H9 (cell line): ENCODE measurements at regions not wholly inside any gene's neighbourhood (a gene's known extent, or its start where the extent isn't known, plus 50 kb on each side); places are given as distances from the start of the nearest gene placed in this dataset.

ENCODE experiments used
- DNase-seq: peaks from one replicate; pipeline ENCODE4 v3.0.0-alpha.2; 2017
- H2AFZ ChIP-seq: one replicate; pipeline ENCODE4 v1.6.1; 2013; ENCODE audit warnings: mild to moderate bottlenecking, low read length, control low read depth, moderate library complexity
- H2AK5ac ChIP-seq: 2 replicates; pipeline ENCODE4 v1.6.1; 2013; ENCODE audit warnings: low read length, control low read depth, mixed read lengths; ENCODE audit not compliant: insufficient read length
- H2BK120ac ChIP-seq: one replicate; pipeline ENCODE4 v1.6.1; 2013; ENCODE audit warnings: low read depth, mild to moderate bottlenecking, low read length, control low read depth, inconsistent platforms; ENCODE audit not compliant: poor library complexity, severe bottlenecking
- H2BK12ac ChIP-seq: 2 replicates; pipeline ENCODE4 v1.6.1; 2013; ENCODE audit warnings: low read length, control low read depth, mixed read lengths, low read depth; ENCODE audit not compliant: insufficient read length
- H2BK15ac ChIP-seq: 2 replicates; pipeline ENCODE4 v1.6.1; 2013; ENCODE audit warnings: low read depth, low read length, control low read depth
- H2BK20ac ChIP-seq: one replicate; pipeline ENCODE4 v1.6.1; 2013; ENCODE audit warnings: low read depth, mild to moderate bottlenecking, low read length, control low read depth, inconsistent platforms; ENCODE audit not compliant: poor library complexity, severe bottlenecking
- H2BK5ac ChIP-seq: 2 replicates; pipeline ENCODE4 v1.6.1; 2013; ENCODE audit warnings: low read length, control low read depth, mixed read lengths; ENCODE audit not compliant: insufficient read length
- H3K14ac ChIP-seq: 2 replicates; pipeline ENCODE4 v1.6.1; 2013; ENCODE audit warnings: low read length, control low read depth; ENCODE audit not compliant: insufficient read depth
- H3K18ac ChIP-seq: 2 replicates; pipeline ENCODE4 v1.6.1; 2013; ENCODE audit warnings: low read depth, mild to moderate bottlenecking, mixed read lengths, low read length, control low read depth; ENCODE audit not compliant: insufficient read length
- H3K23ac ChIP-seq: 2 replicates; pipeline ENCODE4 v1.6.1; 2013; ENCODE audit warnings: low read length, control low read depth, mixed read lengths, low read depth; ENCODE audit not compliant: insufficient read length
- H3K23me2 ChIP-seq: 2 replicates; pipeline ENCODE4 v1.6.1; 2013; ENCODE audit warnings: low read depth, mild to moderate bottlenecking, mixed read lengths, low read length, control low read depth; ENCODE audit not compliant: insufficient read length, poor library complexity, severe bottlenecking
- H3K27ac ChIP-seq: 2 replicates; pipeline ENCODE4 v1.5.1; 2013; ENCODE audit warnings: low read length, control low read depth, mixed read lengths, low read depth; ENCODE audit not compliant: insufficient read length
- H3K27me3 ChIP-seq: 2 replicates; pipeline ENCODE4 v1.6.1; 2013; ENCODE audit warnings: low read length, control low read depth, inconsistent platforms; ENCODE audit not compliant: insufficient read depth
- H3K4ac ChIP-seq: 2 replicates; pipeline ENCODE4 v1.6.1; 2013; ENCODE audit warnings: low read depth, mild to moderate bottlenecking, control low read depth, inconsistent platforms, low read length, moderate library complexity
- H3K4me1 ChIP-seq: 2 replicates; pipeline ENCODE4 v1.6.1; 2013; ENCODE audit warnings: low read length, control low read depth, inconsistent platforms; ENCODE audit not compliant: insufficient read depth
- H3K4me2 ChIP-seq: 2 replicates; pipeline ENCODE4 v1.6.1; 2013; ENCODE audit warnings: low read length, control low read depth, mixed read lengths; ENCODE audit not compliant: insufficient read length, insufficient read depth
- H3K56ac ChIP-seq: 2 replicates; pipeline ENCODE4 v1.6.1; 2013; ENCODE audit warnings: low read depth, mild to moderate bottlenecking, mixed read lengths, low read length, control low read depth; ENCODE audit not compliant: insufficient read length
- H3K79me1 ChIP-seq: 2 replicates; pipeline ENCODE4 v1.6.1; 2013; ENCODE audit warnings: low read depth, mild to moderate bottlenecking, moderate library complexity, low read length, control low read depth, inconsistent platforms; ENCODE audit not compliant: insufficient read depth, poor library complexity, severe bottlenecking
- H3K79me2 ChIP-seq: 2 replicates; pipeline ENCODE4 v1.6.1; 2013; ENCODE audit warnings: low read length, control low read depth, inconsistent platforms; ENCODE audit not compliant: insufficient read depth
- H3K9ac ChIP-seq: 2 replicates; pipeline ENCODE4 v1.6.1; 2013; ENCODE audit warnings: low read length, control low read depth, mixed read lengths; ENCODE audit not compliant: insufficient read length; ENCODE audit errors: extremely low read depth
- H3K9me3 ChIP-seq: one replicate; pipeline ENCODE4 v1.6.1; 2013; ENCODE audit warnings: low read depth, low read length, inconsistent platforms; ENCODE audit not compliant: control insufficient read depth
- H3T11ph ChIP-seq: one replicate; pipeline ENCODE4 v1.6.1; 2013; ENCODE audit warnings: mild to moderate bottlenecking, low read length, control low read depth, inconsistent platforms
- H4K20me1 ChIP-seq: one replicate; pipeline ENCODE4 v1.6.1; 2013; ENCODE audit not compliant: control insufficient read depth, insufficient read length, insufficient read depth
- H4K5ac ChIP-seq: 2 replicates; pipeline ENCODE4 v1.6.1; 2013; ENCODE audit warnings: low read depth, mild to moderate bottlenecking, mixed read lengths, low read length, control low read depth; ENCODE audit not compliant: insufficient read length
- H4K8ac ChIP-seq: replicated peaks from 2 replicates; pipeline ENCODE4 v1.6.1; 2013; ENCODE audit warnings: low read length, control low read depth, mixed read lengths, low read depth; ENCODE audit not compliant: insufficient read length
- H4K91ac ChIP-seq: 2 replicates; pipeline ENCODE4 v1.6.1; 2013; ENCODE audit warnings: low read depth, mild to moderate bottlenecking, moderate library complexity, mixed read lengths, low read length, control low read depth; ENCODE audit not compliant: insufficient read length
- H3K27ac Mint-ChIP-seq, 3 experiments: 2 replicates in 2 of 3; 3 replicates in 1 of 3; pipeline ENCODE4 v1.8.0; 2020 to 2021; ENCODE audit warnings: mixed read lengths in 3 of 3, mild to moderate bottlenecking in 1 of 3, moderate library complexity in 1 of 3
- H3K27me3 Mint-ChIP-seq: 2 replicates; pipeline ENCODE4 v1.8.0; 2021; ENCODE audit warnings: low read depth, mild to moderate bottlenecking, moderate library complexity, mixed read lengths
- H3K36me3 Mint-ChIP-seq, 3 experiments: 2 replicates in 2 of 3; 3 replicates in 1 of 3; pipeline ENCODE4 v1.8.0; 2020 to 2021; ENCODE audit warnings: low read depth in 3 of 3, mixed read lengths in 3 of 3; ENCODE audit not compliant: insufficient read depth in 1 of 3
- H3K4me1 Mint-ChIP-seq, 2 experiments: 2 replicates each; pipeline ENCODE4 v1.8.0; 2020; ENCODE audit warnings: mixed read lengths in 2 of 2
- H3K4me3 Mint-ChIP-seq, 2 experiments: 2 replicates in 1 of 2; 3 replicates in 1 of 2; pipeline ENCODE4 v1.8.0; 2020 to 2021; ENCODE audit warnings: mild to moderate bottlenecking in 2 of 2, mixed read lengths in 2 of 2, moderate library complexity in 1 of 2
- H3K9me3 Mint-ChIP-seq, 2 experiments: 2 replicates in 1 of 2; 3 replicates in 1 of 2; pipeline ENCODE4 v1.8.0; 2020; ENCODE audit warnings: mild to moderate bottlenecking in 2 of 2, mixed read lengths in 2 of 2, moderate library complexity in 1 of 2
- CTCF ChIP-seq: fragments of 200-600 bp; sonication (generic); conservative IDR thresholded peaks from 3 replicates; pipeline ENCODE4 v1.8.0; 2021; ENCODE audit warnings: antibody characterized with exemption, mild to moderate bottlenecking
- WGBS: extraction: QIAGEN DNeasy Blood & Tissue Kit; methylation state at CpG from one replicate; pipeline ENCODE4 v1.1.7; 2013; ENCODE audit warnings: missing lambda C conversion rate, low lambda C conversion rate, mixed read lengths; ENCODE audit not compliant: insufficient read length; ENCODE audit errors: extremely low coverage; 5-methylcytosine and 5-hydroxymethylcytosine counted together

- Mint-ChIP-seq H3K27me3 (no peaks in the 10 kb centered on the region), H3K4me3 (no peak overlapping the region), H3K36me3 (no peaks in the 10 kb centered on the region), H3K4me1 (peaks cover 2 to 9% of the 10 kb centered on the region in 2 experiments; a peak in 3 of 4 replicates), H3K9me3 (no peaks in the 10 kb centered on the region), H3K27ac (no peak overlapping the region)
- Histone ChIP-seq H2BK5ac (no peak overlapping the region), H3K27ac (no peak overlapping the region), H3K9ac (no peak overlapping the region), H2BK15ac (no peak overlapping the region), H3K4me2 (no peak overlapping the region), H3K14ac (no peak overlapping the region), H4K91ac (no peak overlapping the region), H3K4me1 (no peaks in the 10 kb centered on the region), H3K23me2 (no peaks in the 10 kb centered on the region), H3K9me3 (no peaks in the 10 kb centered on the region), H4K8ac (no peak overlapping the region), H4K20me1 (no peaks in the 10 kb centered on the region), H2AK5ac (no peak overlapping the region), H3K56ac (no peak overlapping the region), H3K4ac (no peak overlapping the region), H2AFZ (no peak overlapping the region), H4K5ac (no peak overlapping the region), H3K79me2 (no peaks in the 10 kb centered on the region), H3T11ph (no peak overlapping the region), H3K23ac (no peak overlapping the region), H3K27me3 (no peaks in the 10 kb centered on the region), H3K79me1 (no peaks in the 10 kb centered on the region), H2BK120ac (no peak overlapping the region), H2BK20ac (no peak overlapping the region), H3K18ac (no peak overlapping the region), H2BK12ac (no peak overlapping the region)
- no peak for DNase-seq
- no CpG with 5 or more reads among the region's 2 CpGs for WGBS
- no peak for TF ChIP-seq CTCF
Observed at GRCh38 chr7:17622451-17622850, 317.8 kb downstream of the SNX13 start.
